K562 (cell line): ENCODE measurements at regions not wholly inside any gene's neighbourhood (a gene's known extent, or its start where the extent isn't known, plus 50 kb on each side); places are given as distances from the start of the nearest gene placed in this dataset.

ENCODE experiments used
- ARID3B ChIP-seq: fragments of 250-450 bp; sonication (Bioruptor Pico); IDR thresholded peaks from 2 replicates; pipeline ENCODE4 v1.4.0; 2020; ENCODE audit warnings: borderline replicate concordance
- CBX5 ChIP-seq: IDR thresholded peaks from 2 replicates; pipeline ENCODE4 v1.6.1; 2014; ENCODE audit warnings: low read depth, borderline replicate concordance
- CHD4 ChIP-seq: fragments of 200-600 bp; sonication (generic); IDR thresholded peaks from 3 replicates; pipeline ENCODE4 v1.6.1; 2012; ENCODE audit warnings: low read depth, mild to moderate bottlenecking, mixed read lengths, low read length, inconsistent platforms; ENCODE audit not compliant: insufficient read depth, insufficient replicate concordance, poor library complexity, severe bottlenecking
- FOS ChIP-seq: IDR thresholded peaks from 3 replicates; pipeline ENCODE4 v1.6.1; 2011; ENCODE audit not compliant: insufficient read length; ENCODE audit errors: extremely low read depth
- HDAC3 ChIP-seq: fragments of 450-650 bp; IDR thresholded peaks from 2 replicates; pipeline ENCODE4 v1.6.1; 2018; ENCODE audit warnings: borderline replicate concordance, mild to moderate bottlenecking, moderate library complexity; ENCODE audit not compliant: partially characterized antibody
- REST ChIP-seq, 2 experiments: fragments of 450-650 bp; formaldehyde crosslinking in 1 of 2; IDR thresholded peaks; 2 replicates each; pipeline versions ENCODE4 v1.4.0 to v1.6.1; 2014 to 2020; ENCODE audit warnings: mild to moderate bottlenecking in 2 of 2, borderline replicate concordance in 1 of 2, low read depth in 1 of 2
- ZNF274 ChIP-seq: IDR thresholded peaks from 2 replicates; pipeline ENCODE4 v1.6.1; 2011; ENCODE audit warnings: low read depth, mild to moderate bottlenecking, low read length, moderate library complexity, borderline replicate concordance
- TF ChIP-seq, protein P1 (sequence below): IDR thresholded peaks from 2 replicates; pipeline ENCODE4 v1.6.1; 2011; ENCODE audit warnings: borderline replicate concordance, low read depth, mild to moderate bottlenecking, moderate library complexity, low read length; ENCODE audit not compliant: insufficient read depth, poor library complexity, severe bottlenecking
- TF ChIP-seq, protein P2 (sequence below): IDR thresholded peaks from 3 replicates; pipeline ENCODE4 v1.6.1; 2011; ENCODE audit warnings: borderline replicate concordance, mild to moderate bottlenecking; ENCODE audit not compliant: insufficient read length, insufficient read depth
- TF ChIP-seq, protein P3 (sequence below): fragments of 250-450 bp; sonication (Bioruptor Pico); IDR thresholded peaks from 2 replicates; pipeline ENCODE4 v1.5.0; 2022; ENCODE audit warnings: mild to moderate bottlenecking

GRCh38 chr15:87671289-87671688 lies 585.2 kb downstream of the NTRK3 start (continued):
- TF ChIP-seq REST (IDR thresholded peaks at IDR 0.05; ENCODE audit: borderline replicate concordance) (0 out of 2 replicates have a peak, but pooled peaks have one; percentile 5), REST (CRISPR knock-in tag; IDR thresholded peaks at IDR 0.05; ENCODE audit: low read depth) (no peak), CBX5 (no peak), HDAC3 (peak; percentile 90), CHD4 (no peak), ARID3B (CRISPR knock-in tag) (no peak), ZNF274 (no peak), FOS (no peak)
- TF ChIP-seq, protein P1, sequence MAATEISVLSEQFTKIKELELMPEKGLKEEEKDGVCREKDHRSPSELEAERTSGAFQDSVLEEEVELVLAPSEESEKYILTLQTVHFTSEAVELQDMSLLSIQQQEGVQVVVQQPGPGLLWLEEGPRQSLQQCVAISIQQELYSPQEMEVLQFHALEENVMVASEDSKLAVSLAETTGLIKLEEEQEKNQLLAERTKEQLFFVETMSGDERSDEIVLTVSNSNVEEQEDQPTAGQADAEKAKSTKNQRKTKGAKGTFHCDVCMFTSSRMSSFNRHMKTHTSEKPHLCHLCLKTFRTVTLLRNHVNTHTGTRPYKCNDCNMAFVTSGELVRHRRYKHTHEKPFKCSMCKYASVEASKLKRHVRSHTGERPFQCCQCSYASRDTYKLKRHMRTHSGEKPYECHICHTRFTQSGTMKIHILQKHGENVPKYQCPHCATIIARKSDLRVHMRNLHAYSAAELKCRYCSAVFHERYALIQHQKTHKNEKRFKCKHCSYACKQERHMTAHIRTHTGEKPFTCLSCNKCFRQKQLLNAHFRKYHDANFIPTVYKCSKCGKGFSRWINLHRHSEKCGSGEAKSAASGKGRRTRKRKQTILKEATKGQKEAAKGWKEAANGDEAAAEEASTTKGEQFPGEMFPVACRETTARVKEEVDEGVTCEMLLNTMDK, result no peak
- TF ChIP-seq, protein P2, sequence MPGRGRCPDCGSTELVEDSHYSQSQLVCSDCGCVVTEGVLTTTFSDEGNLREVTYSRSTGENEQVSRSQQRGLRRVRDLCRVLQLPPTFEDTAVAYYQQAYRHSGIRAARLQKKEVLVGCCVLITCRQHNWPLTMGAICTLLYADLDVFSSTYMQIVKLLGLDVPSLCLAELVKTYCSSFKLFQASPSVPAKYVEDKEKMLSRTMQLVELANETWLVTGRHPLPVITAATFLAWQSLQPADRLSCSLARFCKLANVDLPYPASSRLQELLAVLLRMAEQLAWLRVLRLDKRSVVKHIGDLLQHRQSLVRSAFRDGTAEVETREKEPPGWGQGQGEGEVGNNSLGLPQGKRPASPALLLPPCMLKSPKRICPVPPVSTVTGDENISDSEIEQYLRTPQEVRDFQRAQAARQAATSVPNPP, result no peak
- TF ChIP-seq, protein P3, sequence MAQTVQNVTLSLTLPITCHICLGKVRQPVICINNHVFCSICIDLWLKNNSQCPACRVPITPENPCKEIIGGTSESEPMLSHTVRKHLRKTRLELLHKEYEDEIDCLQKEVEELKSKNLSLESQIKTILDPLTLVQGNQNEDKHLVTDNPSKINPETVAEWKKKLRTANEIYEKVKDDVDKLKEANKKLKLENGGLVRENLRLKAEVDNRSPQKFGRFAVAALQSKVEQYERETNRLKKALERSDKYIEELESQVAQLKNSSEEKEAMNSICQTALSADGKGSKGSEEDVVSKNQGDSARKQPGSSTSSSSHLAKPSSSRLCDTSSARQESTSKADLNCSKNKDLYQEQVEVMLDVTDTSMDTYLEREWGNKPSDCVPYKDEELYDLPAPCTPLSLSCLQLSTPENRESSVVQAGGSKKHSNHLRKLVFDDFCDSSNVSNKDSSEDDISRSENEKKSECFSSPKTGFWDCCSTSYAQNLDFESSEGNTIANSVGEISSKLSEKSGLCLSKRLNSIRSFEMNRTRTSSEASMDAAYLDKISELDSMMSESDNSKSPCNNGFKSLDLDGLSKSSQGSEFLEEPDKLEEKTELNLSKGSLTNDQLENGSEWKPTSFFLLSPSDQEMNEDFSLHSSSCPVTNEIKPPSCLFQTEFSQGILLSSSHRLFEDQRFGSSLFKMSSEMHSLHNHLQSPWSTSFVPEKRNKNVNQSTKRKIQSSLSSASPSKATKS, result no peak
